ENCODE measurements at regions not wholly inside any gene's neighbourhood (a gene's known extent, or its start where the extent isn't known, plus 50 kb on each side); places are given as distances from the start of the nearest gene placed in this dataset.

DNA sequence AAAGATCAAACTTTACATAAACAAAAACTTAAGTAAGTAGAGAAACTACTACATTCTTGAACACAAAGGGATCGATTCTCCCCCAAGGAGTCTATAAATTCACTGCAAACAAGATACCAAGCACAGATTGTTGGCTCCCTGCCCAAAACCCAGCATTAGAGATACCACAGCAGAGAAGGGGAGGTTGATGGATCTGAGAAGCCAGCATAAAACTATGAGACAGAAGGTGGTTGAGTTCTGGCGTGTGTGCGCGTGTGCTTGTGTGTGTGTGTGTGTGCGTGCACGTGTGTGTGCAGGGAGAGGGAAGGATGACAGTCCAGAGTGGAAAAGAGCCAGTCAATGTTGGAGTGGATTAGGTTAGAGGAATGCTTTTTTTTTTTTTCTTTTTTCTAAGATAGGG is 143.2 kb upstream of the PRR20G start:
- DNase-seq, result no peak

DNA sequence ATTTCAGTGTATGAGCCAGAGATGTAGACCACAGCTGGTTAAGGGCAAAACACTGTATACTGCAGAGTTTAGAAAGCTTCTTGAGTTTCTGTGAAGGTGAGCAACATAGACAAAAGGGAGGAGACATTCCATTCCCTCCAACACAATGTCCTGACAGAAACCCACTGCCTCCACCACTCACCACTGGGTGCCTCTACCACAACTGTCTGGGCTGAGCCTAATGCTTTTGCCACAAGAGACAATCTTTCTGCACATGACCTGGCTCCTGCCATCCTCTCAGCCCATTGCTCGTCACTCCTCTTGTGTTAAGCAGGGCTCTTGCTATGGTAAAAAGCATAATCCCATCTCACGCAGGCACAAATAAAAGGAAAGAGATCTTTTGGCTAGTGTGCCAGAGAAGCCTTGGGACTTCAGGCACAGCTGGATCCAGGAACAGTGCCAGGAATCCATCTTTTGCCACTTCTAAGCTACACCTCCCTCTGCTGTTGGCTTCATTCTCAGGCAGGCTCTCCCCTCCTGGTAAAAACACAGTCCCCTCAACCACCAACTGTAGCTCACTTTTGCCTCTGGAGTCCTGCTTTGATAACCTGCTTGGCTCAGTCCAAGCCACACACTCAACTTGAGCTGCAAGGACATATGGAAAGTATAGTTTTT is 140.6 kb upstream of the PRR20G start:
- no peak for DNase-seq

DNA sequence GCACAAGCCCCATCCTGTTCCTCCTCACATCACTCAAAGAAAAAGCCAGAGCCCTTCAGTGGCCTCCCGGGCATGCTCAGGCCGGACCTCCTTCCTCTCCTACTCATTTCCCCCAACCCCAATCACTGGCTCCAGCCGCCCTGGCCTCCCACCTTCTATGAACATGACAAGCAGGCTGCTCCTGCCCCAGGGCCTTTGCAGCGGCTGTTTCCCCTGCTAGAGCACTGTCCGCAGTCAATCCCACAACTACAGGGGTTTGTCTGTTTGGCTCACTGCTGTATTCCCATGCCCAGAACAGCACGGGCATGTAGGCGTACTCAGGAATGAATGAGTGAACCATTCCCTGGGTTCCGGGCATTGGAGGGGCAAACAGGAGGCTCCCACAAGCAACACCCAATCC is 139.8 kb upstream of the PRR20G start:
- no peak for DNase-seq

DNA sequence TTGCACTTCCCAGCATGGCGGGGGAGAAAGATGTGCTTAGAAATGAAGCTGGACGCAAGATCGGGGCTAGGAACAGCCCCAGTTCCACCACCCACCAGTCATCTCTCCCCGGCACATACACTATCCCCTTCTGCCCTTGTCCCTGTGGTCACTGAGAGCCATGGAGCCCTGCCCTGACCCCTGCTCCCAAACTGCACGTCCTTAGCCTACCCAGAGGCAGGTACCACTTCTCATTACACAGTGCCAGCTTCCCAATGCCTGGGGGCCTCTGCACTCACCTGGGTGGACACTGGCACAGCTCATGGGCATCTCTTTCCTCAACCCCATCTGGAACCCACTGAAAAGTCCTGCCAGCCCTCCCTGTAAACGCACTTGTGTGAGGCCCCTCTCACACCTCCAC is 139.3 kb upstream of the PRR20G start:
- DNase-seq, result no peak

DNA sequence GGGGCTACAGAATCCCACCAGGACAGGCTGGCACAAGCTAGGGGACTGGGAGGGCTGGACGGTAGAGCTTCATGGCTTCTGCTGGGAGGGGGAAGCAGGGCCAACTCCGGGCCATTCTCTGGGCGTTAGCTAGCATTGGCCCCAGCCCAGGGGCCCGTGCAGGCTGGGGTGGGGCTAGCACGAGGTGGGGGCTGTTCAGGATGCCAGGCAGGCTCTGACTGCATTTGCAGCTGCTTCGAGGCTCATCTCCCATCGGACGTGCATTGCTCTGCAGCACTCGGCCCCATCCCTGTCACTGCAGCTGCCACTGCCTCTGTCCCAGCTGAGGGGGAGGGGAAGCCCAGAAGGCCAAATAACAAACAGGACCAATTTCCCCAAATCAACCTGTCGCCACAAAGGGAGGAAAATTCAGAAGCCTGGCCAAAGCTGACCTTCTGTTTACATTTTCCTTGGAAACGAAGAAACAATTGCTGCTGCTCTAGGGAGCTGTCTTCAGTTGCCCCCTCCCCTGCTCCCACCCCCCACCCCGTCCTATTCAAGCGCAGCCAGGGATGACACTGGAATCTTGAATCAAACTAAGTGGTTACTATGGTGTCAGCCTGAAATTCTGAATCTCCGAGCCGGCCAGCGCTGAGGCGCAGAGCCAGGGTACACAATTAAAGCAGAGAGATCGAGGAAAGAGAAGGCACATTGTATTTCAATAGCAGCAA is 138.8 kb upstream of the PRR20G start:
- DNase-seq, result no peak

DNA sequence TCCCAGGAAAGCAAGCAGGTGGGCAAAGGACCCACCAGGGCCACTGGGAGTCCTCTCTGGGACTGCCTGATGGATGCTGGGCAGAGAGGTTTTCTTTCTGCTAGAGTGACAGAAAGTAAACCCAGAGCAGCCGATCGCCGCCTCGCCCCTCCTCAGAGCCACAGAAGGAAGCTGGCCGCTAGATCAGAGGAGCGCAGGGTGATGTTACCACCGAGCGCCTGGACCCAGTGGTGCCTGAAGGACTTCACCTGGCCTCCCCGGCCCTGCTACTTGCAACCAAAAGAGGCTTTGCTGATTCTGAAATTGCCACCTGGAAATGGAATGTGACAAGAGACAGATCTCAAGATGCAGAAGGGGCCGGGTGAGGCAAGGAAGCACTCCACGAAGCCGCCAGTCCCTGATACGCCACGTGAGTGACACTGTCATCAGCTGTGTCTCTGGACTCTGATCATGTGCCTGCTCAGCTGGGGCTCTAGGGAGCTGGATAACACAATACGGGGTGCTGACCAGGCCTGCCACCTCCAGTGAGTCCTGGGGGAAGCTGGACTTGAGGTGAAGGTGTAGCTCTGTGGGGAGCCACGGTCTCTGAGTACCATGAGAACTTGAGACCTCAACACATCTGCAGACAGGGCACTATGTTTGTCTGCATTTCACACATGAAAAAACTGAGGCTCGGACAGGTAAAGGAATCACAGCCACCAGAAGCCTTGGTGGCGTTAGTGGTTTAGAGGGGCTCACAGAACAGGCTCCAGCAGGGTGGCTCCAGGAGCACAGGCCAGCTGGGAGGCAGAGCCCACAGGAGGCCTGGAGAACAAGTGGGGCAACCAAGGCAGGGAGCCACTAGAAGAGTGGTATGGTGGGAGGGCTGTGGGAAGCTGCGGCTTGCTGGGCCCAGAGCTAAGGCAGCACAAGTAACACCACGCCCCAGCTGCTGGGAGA is 137.9 kb upstream of the PRR20G start:
- DNase-seq, result no peak

DNA sequence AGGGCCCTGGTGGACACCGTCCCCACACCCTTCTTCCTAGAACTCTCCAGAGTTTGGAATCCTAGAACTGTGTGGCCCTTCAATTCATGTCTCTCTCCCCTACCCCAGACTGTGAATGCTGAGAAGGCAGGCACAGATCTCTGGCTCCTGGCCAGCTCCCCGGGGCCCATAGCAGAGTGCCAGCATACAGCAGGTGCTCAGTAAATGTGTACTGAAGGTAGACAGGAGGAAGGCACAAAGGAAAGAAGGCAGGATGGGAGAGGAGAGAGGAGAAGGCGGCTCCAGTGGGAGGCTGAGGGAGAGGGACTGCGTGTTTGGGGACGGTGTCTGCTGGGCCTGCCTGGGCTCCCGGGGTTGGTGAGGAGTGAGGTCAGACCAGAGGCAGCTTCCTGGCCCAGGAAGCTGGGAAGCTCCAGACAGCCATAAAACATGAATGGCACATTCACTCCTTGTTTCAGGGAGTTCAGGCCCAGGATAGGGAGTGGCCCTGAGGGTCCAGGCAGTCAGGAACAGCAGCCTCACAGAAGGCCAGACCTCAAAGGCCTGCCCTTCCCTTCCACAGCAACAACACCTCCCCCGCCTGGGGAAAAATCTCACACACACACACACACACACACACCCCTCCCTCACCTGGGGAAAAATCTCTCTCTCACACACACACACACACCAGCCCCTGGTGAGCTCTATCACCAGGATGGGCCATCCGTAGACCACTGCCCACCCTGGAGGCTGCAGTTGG is 137.1 kb upstream of the PRR20G start:
- no peak for DNase-seq

DNA sequence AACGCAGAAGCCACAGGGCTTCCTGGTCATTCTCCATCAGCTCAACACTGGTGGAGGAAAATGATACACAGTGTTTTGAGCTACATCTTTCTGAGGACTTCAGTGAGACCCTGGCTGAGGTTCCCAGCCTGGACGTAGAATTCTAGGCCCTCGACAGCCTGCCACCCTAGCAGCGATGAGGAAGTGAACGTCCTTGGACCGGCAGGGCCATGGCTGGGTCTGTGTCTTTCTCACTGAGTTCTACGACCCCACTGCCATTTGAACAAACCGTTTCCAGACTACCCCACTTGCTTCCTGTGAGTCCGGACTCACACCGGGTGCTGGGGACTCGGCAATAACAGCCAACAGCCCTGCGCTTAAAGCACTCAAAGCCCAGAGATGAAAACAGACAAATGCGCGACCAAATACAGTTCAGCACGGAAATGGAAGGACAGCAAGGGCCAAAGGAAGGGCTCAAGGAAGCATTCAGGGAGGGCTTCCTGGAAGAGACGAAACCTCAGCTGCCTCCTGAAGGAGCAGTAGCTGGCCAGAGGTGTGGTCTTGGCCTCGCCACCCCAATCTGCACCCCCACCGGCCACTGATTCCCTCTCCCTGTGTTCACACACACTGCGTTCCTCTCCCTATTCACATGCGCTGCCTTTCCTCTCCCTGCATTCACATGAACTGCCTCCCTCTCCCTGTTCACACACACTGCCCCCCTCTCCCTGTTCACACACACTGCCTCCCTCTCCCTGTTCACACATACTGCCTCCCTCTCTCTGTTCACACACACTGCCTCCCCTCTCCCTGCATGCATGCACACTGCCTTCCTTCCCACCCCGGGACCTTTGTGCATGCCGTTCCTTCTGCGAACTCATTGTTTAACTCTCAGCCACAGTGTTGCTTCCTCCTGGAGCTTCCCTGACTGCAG is 136.3 kb upstream of the PRR20G start:
- DNase-seq, result no peak

DNA sequence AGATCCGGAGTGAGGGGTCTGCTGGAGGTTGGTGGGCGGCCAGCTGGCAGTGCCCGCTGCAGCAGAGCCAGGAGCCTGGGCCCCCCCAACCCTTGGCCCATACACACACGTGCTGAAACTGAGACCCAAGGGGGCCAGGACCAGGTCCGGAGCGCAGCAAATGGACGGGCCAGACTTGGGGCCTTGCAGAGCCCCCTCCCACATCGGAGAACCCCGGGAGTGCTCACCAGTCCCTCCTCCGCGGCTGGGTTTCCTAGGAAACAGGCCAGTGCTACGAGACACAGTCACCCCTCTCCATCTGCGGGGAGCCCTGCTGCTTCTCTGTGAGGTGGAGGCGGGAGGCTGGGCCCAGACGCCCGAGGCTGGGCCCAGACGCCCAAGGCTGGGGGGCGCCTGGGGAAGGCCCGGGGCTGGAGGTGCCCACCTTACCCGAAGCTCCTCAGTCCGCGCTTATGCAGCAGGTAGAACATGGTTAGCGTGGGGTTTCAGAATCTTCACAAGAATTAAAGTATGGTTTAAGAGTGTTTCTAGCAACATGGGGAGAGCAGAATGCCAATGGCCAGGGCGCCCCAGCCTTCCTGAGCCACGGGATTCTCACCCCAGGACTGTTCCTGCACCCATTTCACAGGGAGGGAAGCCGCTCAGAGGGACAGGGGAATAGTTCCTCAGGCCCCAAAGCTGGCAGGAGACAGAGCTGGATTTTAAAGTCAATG is 135.0 kb upstream of the PRR20G start:
- DNase-seq, result no peak

DNA sequence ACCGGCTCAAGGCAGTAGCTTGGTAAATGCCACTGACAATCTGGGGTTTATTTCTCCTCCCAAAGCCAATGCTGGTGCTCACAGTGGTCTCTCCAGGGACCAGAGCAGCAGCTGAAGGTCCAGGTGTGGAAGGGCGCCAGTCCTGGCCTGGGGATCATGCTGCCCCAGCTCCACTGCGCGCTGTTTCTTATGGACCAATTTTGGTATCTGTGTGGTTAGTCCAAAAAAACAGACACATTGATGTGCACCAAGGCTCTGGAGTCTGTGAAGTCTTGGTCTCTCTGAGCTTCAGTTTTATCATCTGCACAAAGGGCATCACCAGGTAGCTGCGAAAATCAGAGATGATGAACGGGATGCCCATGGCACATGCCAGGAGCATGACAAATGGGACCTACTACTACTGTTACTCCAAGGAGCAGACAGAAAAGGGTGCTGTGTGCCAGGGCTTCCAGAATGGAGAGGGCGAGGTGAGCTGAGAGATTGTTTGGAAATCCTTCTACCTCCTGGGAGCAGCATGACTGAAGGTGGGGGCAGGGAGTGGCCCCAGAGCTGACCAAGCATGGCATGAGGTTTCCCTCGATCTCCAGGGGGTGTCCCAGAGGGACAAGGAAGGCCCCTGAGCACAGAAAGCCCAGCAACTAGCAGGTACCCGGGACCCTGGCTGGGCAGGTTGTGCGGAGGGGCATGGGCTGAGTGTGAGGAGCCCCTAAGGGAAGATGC is 134.3 kb upstream of the PRR20G start:
- no peak for DNase-seq

DNA sequence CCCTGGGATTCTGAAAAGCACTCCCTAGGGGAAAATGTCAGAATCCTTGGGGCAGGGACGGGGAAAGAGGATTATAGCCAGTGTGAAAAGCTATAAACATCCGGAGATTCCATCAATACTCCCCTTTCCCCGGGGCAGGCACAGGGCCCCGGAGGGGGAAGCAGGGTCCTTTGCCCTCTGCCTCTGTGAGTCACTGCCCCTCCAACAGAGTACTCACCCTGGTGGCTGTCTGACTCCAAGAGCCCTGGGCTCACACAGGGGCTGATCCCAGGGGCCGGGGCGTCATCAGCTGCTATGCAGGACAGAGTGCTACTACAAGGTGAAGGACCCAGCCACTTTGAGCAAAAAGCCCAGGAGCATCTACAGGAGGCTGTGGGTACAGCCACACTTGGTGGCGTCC is 133.0 kb upstream of the PRR20G start:
- no peak for DNase-seq

DNA sequence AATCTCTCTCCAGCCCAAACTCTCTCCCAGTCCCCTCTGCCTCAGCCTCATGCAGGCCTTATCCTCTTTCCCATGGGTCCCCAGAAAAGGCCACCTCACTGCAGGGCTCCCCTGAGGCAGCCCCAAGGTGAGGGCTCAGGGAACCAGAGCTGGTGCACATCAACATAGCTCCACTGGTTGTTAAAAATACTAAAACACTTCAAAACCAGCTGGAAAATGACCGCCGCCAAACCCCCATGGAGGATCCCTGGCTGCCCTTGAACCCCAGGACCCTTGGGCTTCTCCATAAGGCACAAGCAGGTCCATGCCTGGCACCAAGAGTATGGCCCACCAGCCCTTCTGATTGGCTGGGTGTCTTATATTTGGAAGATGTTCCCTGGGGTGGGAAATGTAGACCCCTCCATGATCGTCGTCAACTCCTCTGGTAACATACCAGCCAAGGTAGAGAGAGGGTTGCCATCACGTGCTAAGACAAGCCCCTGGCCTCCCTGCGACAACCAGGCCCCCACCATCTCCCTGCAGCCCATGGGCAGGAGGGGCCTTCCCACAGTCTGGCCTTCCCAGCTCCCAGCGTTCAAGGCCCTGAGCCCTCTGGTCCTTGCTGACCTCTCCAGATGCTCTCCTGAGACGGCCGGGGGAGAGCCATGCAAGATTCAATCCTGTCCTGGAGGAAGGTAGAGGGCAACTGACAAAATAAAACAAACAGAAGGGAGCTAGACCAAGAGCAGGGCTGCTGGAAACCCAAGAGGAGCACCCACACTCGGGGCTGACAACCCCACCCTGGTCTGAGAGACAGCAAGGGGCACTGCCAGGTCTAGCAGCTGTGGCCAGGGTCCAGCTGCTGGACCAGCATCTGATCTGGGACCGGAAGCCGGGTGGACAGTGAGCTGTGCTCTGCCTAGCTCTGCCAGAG is 132.1 kb upstream of the PRR20G start:
- DNase-seq, result no peak

DNA sequence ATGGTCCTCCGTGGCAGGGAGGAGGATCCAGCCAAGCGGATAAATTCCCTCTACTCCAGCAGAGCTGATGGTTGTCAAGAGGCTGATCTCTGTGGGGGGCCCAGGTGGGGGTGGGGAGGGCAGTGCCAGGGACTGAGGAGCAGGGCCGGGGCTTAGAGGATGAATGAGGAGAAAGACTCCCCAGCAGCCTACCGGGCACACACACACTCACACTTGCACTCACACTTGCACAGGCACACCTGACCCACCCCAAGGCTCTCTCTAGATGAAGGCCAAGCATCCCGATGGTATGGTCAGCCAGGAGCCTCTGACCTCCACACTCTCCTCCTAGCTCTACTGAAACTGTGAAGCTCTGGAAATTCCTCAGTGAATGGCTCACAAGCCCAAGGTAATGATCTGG is 131.3 kb upstream of the PRR20G start:
- DNase-seq, result peak; percentile 70

DNA sequence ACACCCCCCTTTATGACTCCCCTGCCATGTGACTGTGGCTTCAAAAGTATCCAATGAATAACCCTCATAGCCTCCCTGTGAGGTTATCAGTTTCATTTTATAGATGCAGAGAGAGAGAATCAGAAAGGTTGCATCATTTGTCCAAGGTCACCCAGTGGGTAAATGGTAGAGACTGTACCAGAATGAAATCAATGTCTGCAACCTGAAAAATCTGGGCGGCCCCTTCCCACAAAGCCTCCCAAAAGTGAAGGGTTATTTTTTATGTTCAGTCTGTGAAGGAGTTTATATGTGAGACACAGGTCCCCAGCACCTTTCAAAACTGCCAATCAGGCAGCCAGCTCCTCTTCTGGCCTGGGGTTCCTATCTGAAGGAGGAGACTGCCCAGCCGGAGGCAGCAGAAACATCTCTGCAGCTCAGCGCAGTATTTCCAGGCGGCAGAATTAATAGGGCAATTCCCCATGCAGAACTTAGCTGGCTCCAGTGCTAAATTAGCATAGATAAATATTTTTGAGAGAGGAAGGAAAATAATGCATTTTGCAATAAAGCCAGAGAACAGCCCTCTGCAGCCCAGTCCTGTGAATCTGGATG is 130.8 kb upstream of the PRR20G start:
- peak; percentile 70 for DNase-seq

DNA sequence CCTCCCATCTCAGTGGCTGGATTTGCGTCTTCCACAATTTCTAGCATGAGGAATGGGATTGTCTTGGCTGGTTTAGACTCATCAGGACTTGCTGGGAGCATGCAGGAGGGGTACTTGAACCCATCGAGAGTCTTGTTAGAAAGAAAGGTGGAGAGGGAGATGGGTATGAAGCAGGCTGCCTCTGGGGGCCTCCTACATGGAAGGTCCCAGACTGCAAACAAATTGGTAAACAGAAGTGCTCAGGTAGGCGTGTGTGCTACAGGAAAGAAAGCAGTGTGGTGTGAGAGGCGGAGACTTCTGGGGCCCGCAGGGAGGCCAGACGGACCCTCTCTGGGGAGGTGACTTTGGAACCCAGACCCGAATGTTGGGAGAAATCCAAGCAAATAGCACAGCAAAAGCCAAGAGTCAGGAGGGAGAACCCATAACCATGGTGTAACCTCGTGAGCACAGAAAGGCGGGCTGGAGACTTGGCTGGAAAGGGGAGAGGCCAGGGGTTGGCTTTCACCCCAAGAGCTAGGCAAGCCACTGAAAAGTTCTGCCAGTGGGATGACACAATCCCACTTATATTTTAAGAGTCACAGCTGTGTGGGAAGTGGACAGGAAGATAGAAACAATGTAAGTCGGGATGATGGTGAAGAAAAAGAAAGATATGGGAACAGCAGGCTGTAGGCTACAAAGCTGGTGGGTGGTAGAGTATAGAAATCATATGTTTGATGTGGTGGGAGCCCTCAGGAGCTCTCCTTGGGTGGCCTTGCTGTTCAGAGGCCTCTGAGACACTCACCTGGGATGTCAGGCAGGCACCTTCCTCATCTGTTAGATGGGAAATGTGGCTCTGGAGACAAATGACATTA is 130.1 kb upstream of the PRR20G start:
- no peak for DNase-seq

DNA sequence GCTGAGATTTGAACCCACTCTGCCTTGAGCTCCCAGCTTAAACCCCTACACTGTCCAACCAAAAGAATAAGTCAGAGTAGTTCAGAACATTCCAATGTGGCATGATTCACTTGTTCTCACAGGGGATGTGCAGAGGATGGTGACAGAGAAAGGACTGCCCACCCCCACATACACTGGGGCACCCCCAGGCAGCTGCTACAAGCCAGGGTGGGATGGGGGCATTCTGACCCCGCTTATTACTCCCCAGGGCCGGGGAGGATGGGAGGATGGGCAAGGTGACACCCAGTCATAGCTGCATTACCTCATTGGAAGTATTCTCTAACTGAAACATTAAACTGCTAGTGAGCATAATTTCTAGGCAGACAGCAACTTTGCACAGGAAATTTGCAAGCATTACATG is 126.0 kb upstream of the PRR20G start:
- DNase-seq, result no peak

DNA sequence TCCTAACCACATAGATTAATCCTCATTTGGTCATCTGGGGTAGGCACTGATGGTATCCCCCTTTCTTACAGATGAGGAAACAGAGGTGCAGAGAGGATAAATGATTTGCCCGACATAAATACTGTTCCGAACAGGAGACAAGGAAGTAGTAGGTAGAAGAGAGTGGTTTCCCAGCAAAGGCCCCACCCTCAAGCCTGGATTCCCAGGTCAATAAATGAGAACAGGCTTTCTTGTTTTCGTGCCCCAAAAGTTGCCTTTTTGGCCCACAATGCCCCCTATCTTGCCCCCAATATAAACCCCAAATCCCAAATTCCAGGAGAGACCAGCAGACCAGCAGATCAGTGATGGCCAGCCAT is 125.5 kb upstream of the PRR20G start:
- DNase-seq, result no peak
